ENCODE measurements at regions not wholly inside any gene's neighbourhood (a gene's known extent, or its start where the extent isn't known, plus 50 kb on each side); places are given as distances from the start of the nearest gene placed in this dataset.

- H3K4me1 ChIP-seq = no peaks in the 10 kb centered on the region
- no peak for DNase-seq
Measured at GRCh38 chr21:16674949-16675348, 837.9 kb upstream of the CXADR start.

DNA sequence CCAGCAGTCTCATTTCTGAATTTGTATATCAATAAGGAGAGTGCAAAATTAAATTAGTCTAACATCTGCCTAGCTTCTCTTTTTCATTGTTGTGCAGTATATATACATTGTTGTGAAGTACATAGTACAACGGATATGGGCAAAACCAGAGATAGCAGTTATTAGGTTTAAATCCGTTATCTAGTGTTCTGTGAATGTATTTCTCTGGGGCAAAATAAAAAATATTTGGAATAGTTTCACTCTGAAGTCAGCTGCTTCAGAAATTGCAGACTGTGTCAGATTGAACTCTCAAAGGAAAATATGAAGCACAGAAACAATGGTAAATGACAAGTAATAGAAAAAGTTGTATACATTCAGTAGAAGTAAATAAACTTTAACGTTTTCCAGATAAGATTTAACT is 836.5 kb upstream of the CXADR start:
- Histone ChIP-seq H3K27me3 (no peaks in the 10 kb centered on the region), H3K36me3 (no peaks in the 10 kb centered on the region), H3K4me3 (no peak overlapping the region), H3K27ac (no peak overlapping the region), H3K9me3 (no peaks in the 10 kb centered on the region), H3K4me1 (no peaks in the 10 kb centered on the region)
- intact Hi-C loops (cut with DNase I; ENCODE audit: low total_unique reads) = no loop called here
- no peak for ATAC-seq
- DNase-seq = no peak
- in situ Hi-C loops (cut with MboI; ENCODE audit: low sequenced_read_pairs in 4 of 4) = no loop called here
- TF ChIP-seq POLR2A (IDR thresholded peaks at IDR 0.05) (no peak), CTCF (IDR thresholded peaks at IDR 0.05 in 4 of 5, conservative IDR thresholded peaks at IDR 0.05 in 1 of 5) (no peak)

More at GRCh38 chr21:16674949-16675348, 837.9 kb upstream of the CXADR start:
- Histone ChIP-seq H3K27ac (no peak overlapping the region), H3K9me3 (no peaks in the 10 kb centered on the region), H3K27me3 (no peaks in the 10 kb centered on the region), H3K4me3 (no peak overlapping the region), H3K36me3 (no peaks in the 10 kb centered on the region)
- ATAC-seq = no peak
- in situ Hi-C loops (cut with MboI; ENCODE audit: low sequenced_read_pairs in 4 of 4) = no loop called here
- intact Hi-C loops (cut with DNase I; ENCODE audit: low total_unique reads) = no loop called here
- TF ChIP-seq POLR2A (IDR thresholded peaks at IDR 0.05) (no peak), CTCF (IDR thresholded peaks at IDR 0.05 in 4 of 5, conservative IDR thresholded peaks at IDR 0.05 in 1 of 5) (no peak)

GRCh38 chr21:16678429-16679160 is 834.2 kb upstream of the CXADR start:
- no peaks in the 10 kb centered on the region for H3K36me3 ChIP-seq

GRCh38 chr21:16695074-16695473 is 817.8 kb upstream of the CXADR start:
- intact Hi-C loops (cut with DNase I; ENCODE audit: low total_unique reads) (no loop called here), in situ Hi-C loops (cut with MboI; ENCODE audit: low sequenced_read_pairs in 4 of 4) (no loop called here)
- H3K4me1 ChIP-seq = no peaks in the 10 kb centered on the region
- ATAC-seq (no peak), DNase-seq (no peak)
- no peak overlapping the region for H3K27ac ChIP-seq
- no peaks in the 10 kb centered on the region for H3K9me3 ChIP-seq
- no peak for TF ChIP-seq POLR2A (IDR thresholded peaks at IDR 0.05)
- no peak for TF ChIP-seq CTCF (IDR thresholded peaks at IDR 0.05 in 4 of 5, conservative IDR thresholded peaks at IDR 0.05 in 1 of 5)
- H3K27me3 ChIP-seq = no peaks in the 10 kb centered on the region
- no peaks in the 10 kb centered on the region for H3K36me3 ChIP-seq
- H3K4me3 ChIP-seq = no peak overlapping the region

More at GRCh38 chr21:16678429-16679160, 834.2 kb upstream of the CXADR start:
- in situ Hi-C loops (cut with MboI; ENCODE audit: low sequenced_read_pairs in 4 of 4) (no loop called here), intact Hi-C loops (cut with DNase I; ENCODE audit: low total_unique reads) (no loop called here)
- no peak for TF ChIP-seq POLR2A (IDR thresholded peaks at IDR 0.05)
- no peak for TF ChIP-seq CTCF (IDR thresholded peaks at IDR 0.05 in 4 of 5, conservative IDR thresholded peaks at IDR 0.05 in 1 of 5)
- H3K4me1 ChIP-seq = no peaks in the 10 kb centered on the region
- DNase-seq (no peak), ATAC-seq (no peak)
- no peak overlapping the region for H3K4me3 ChIP-seq
- H3K9me3 ChIP-seq = no peaks in the 10 kb centered on the region
- H3K27me3 ChIP-seq = no peaks in the 10 kb centered on the region
- H3K27ac ChIP-seq = no peak overlapping the region

DNA sequence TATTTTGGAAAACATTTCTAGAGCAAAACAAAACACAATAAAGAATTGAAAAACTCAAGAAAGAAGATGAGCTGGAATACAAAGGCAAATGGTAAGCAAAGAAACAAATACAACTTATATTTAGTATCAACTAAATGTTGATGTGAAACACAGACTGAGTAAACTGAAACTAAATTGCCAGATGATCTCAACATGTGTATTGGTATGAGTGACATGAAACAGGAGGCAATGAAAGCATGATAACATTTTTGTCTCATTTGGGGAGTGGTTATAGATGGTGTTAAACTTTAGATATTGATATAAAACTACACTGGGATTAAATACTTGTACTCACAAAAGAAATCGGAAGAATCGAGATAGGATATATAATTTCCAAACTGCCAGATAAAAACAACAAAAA is 805.6 kb upstream of the CXADR start:
- H3K4me1 ChIP-seq = no peaks in the 10 kb centered on the region
- no peak overlapping the region for H3K4me3 ChIP-seq
- TF ChIP-seq POLR2A (IDR thresholded peaks at IDR 0.05) (no peak), CTCF (IDR thresholded peaks at IDR 0.05 in 4 of 5, conservative IDR thresholded peaks at IDR 0.05 in 1 of 5) (no peak)
- H3K27ac ChIP-seq = no peak overlapping the region
- intact Hi-C loops (cut with DNase I; ENCODE audit: low total_unique reads) (no loop called here), in situ Hi-C loops (cut with MboI; ENCODE audit: low sequenced_read_pairs in 4 of 4) (no loop called here)
- no peaks in the 10 kb centered on the region for H3K27me3 ChIP-seq
- DNase-seq (no peak), ATAC-seq (no peak)
- H3K36me3 ChIP-seq = no peaks in the 10 kb centered on the region
- H3K9me3 ChIP-seq = no peaks in the 10 kb centered on the region

Data from gastrocnemius medialis (tissue), 4 donors.